ENCODE measurements at regions not wholly inside any gene's neighbourhood (a gene's known extent, or its start where the extent isn't known, plus 50 kb on each side); places are given as distances from the start of the nearest gene placed in this dataset.
A peak's percentile ranks its signal among the peaks of the same experiment; 100 is the strongest.

GRCh38 chr10:4671451-4672145 is 154.4 kb upstream of the AKR1E2 start:
- no peak for DNase-seq (ENCODE audit: low read depth)

DNA sequence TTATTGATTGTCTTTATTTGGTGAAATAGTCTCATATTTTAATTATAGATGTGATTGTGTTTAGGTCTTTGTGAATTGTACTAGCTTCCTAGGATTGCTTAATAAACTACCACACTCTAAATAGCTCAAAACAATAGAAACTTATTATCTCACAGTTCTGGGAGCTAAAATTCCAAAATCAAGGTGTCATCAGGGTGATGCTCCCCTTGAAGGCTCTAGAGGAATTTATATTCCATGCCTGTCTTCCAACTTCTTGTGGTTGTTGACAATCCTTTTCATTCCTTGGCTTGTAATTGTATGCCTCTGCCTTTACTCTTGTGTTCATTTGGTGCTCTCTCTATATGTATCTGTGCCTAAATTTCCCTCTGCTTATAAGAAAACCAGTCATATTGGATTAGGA is 155.3 kb upstream of the AKR1E2 start:
- no peak for DNase-seq (ENCODE audit: low read depth)
- TF ChIP-seq, protein P1, sequence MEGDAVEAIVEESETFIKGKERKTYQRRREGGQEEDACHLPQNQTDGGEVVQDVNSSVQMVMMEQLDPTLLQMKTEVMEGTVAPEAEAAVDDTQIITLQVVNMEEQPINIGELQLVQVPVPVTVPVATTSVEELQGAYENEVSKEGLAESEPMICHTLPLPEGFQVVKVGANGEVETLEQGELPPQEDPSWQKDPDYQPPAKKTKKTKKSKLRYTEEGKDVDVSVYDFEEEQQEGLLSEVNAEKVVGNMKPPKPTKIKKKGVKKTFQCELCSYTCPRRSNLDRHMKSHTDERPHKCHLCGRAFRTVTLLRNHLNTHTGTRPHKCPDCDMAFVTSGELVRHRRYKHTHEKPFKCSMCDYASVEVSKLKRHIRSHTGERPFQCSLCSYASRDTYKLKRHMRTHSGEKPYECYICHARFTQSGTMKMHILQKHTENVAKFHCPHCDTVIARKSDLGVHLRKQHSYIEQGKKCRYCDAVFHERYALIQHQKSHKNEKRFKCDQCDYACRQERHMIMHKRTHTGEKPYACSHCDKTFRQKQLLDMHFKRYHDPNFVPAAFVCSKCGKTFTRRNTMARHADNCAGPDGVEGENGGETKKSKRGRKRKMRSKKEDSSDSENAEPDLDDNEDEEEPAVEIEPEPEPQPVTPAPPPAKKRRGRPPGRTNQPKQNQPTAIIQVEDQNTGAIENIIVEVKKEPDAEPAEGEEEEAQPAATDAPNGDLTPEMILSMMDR (conservative IDR thresholded peaks at IDR 0.05; ENCODE audit: low read depth, low read length), result no peak
- H3K4me3 ChIP-seq (ENCODE audit: low read depth, low read length), result no peak overlapping the region

More at GRCh38 chr10:4671451-4672145, 154.4 kb upstream of the AKR1E2 start:
- TF ChIP-seq, protein P1 (conservative IDR thresholded peaks at IDR 0.05; ENCODE audit: low read depth, low read length), result no peak
- no peak overlapping the region for H3K4me3 ChIP-seq (ENCODE audit: low read depth, low read length)

DNA sequence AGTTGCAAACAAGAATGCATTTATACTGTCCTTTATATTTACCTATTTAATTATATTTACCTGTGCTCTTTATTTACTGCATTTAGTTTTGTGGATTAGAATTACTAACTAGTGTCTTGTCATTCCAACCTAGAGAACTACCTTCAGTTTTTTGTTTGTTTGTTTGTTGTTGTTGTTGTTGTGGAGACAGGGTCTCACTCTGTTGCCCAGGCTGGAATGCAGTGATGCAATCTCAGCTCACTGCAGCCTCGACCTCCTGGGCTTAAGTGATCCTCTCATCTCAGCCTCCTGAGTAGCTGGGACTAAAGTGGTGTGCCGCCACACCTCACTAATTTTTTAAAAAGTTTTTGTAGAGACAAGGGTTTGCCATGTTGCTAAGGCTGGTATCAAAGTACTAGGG is 156.4 kb upstream of the AKR1E2 start:
- TF ChIP-seq, protein P1 (conservative IDR thresholded peaks at IDR 0.05; ENCODE audit: low read depth, low read length), result no peak
- no peak overlapping the region for H3K4me3 ChIP-seq (ENCODE audit: low read depth, low read length)
- DNase-seq (ENCODE audit: low read depth), result no peak

DNA sequence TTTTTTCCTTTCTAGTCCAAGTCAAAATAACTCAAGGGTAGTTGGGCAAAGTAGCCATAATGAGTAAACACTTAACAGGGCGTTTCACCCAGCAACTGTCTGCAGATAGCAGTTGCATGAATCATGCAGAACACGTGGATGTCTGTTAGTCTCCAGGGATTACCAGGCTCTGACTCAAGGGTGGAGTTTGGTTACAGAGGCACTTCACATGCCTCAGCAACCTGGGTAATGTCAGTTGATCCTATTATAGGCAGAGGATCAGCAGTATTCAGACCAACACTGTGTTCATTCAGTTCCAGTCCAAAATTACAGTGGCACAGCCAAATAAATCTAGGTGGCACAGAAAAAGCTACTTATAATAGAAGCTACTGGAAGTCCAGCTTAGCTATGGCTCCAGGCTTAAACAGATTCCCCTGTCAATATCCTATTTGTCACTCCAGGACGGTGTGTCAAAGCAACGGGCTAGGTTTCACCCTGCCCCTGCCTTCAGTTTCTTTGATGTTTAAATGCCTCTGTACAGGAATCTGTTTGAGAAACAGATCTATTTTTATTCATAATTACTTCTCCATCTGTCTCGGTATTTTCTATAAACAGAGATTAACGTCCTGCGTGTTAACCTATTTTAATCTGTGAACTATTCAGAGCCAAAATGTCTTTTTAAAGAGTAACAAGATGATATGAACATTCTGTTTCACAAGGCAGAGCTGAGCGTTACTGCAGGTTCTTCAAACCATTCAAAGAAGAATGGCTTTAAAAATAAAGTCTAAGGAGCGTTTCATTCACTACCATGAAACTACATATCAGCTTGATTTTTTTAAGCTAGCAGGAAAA is 162.6 kb upstream of the AKR1E2 start:
- DNase-seq (ENCODE audit: low read depth), result peak; percentile 100
- TF ChIP-seq, protein P1 (conservative IDR thresholded peaks at IDR 0.05; ENCODE audit: low read depth, low read length), result no peak
- H3K4me3 ChIP-seq (ENCODE audit: low read depth, low read length), result peak overlapping the region; percentile 21

- TF ChIP-seq, protein P1 (conservative IDR thresholded peaks at IDR 0.05; ENCODE audit: low read depth, low read length), result no peak
- H3K4me3 ChIP-seq (ENCODE audit: low read depth, low read length), result peak overlapping the region; percentile 21
- DNase-seq (ENCODE audit: low read depth), result no peak
Observed at GRCh38 chr10:4662576-4663161, 163.3 kb upstream of the AKR1E2 start.

- DNase-seq (ENCODE audit: low read depth), result no peak
- TF ChIP-seq, protein P1 (conservative IDR thresholded peaks at IDR 0.05; ENCODE audit: low read depth, low read length), result no peak
- no peak overlapping the region for H3K4me3 ChIP-seq (ENCODE audit: low read depth, low read length)
Observed at GRCh38 chr10:4661511-4662255, 164.3 kb upstream of the AKR1E2 start.
